ENCODE measurements at regions not wholly inside any gene's neighbourhood (a gene's known extent, or its start where the extent isn't known, plus 50 kb on each side); places are given as distances from the start of the nearest gene placed in this dataset.

DNA sequence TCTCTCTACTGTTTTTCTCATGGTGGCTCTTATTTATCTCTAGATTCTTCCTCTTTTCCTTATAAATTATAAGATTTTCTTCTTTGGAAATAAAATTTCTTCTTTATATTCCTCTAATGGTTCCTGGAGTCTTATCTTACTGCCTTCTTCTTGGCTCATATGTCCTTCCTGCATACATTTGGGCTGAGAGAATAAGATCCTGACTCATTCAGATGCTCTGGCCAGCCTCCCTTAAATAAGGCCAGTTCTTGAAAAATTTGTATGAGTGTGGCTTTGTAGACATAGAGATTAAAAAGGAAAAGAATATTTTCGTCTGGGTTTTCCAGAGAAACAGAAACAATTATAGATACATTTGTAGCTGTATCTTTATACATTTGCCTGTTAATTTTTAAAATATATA, 411.3 kb downstream of the KIF20B start:
- TF ChIP-seq, protein P1, sequence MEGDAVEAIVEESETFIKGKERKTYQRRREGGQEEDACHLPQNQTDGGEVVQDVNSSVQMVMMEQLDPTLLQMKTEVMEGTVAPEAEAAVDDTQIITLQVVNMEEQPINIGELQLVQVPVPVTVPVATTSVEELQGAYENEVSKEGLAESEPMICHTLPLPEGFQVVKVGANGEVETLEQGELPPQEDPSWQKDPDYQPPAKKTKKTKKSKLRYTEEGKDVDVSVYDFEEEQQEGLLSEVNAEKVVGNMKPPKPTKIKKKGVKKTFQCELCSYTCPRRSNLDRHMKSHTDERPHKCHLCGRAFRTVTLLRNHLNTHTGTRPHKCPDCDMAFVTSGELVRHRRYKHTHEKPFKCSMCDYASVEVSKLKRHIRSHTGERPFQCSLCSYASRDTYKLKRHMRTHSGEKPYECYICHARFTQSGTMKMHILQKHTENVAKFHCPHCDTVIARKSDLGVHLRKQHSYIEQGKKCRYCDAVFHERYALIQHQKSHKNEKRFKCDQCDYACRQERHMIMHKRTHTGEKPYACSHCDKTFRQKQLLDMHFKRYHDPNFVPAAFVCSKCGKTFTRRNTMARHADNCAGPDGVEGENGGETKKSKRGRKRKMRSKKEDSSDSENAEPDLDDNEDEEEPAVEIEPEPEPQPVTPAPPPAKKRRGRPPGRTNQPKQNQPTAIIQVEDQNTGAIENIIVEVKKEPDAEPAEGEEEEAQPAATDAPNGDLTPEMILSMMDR (IDR thresholded peaks at IDR 0.05), result no peak
- no peak for TF ChIP-seq EZH2 (IDR thresholded peaks at IDR 0.05; ENCODE audit: borderline replicate concordance, insufficient read depth, low read depth, low read length, poor library complexity, severe bottlenecking)

Measured in B cell (primary cell).